ENCODE measurements at regions not wholly inside any gene's neighbourhood (a gene's known extent, or its start where the extent isn't known, plus 50 kb on each side); places are given as distances from the start of the nearest gene placed in this dataset.

DNA sequence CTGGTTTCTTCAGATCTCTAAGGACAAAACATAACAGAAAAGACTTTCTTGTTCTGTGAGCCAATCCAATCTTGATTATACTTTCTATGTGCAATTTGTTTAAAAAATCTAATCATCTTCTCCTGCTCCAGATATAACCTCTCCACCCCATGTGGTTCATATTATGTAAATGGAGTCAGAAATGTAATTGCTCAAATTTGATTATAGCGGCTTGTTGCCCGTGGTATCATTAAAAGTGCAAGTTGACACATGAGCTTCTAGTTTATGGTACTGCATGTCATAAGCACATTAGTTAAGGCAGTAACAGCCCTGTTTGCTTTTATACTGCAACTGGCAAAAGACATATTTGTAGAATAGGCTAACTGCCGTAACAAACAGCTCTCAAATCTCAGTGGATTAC, 715.1 kb upstream of the CDH7 start:
- no peak overlapping the region for H3K4me3 ChIP-seq

GRCh38 chr18:65025756-65026155, 725.1 kb upstream of the CDH7 start:
- no peak overlapping the region for H3K4me3 ChIP-seq
- H3K27ac ChIP-seq: no peak overlapping the region

More for the DNA sequence above, 715.1 kb upstream of the CDH7 start:
- no peak overlapping the region for H3K27ac ChIP-seq

DNA sequence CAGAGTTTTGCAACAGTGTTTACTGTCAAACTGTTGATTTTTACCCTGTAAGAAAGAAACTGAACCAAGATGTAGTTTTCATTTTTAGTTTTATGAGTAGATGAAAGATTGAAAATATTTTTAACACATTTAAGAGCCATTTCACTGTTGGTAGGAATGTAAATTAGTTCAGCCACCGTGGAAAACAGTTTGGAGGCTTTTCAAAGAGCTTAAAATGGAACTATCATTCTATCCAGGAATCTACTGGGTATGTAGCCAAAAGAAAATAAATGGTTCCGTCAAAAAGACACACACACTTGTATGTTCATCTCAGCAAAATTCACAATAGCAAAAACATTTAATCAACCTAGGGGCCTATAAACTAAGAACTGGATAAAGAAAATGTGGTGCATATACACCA, 729.8 kb upstream of the CDH7 start:
- H3K27ac ChIP-seq: no peak overlapping the region
- no peak overlapping the region for H3K4me3 ChIP-seq

DNA sequence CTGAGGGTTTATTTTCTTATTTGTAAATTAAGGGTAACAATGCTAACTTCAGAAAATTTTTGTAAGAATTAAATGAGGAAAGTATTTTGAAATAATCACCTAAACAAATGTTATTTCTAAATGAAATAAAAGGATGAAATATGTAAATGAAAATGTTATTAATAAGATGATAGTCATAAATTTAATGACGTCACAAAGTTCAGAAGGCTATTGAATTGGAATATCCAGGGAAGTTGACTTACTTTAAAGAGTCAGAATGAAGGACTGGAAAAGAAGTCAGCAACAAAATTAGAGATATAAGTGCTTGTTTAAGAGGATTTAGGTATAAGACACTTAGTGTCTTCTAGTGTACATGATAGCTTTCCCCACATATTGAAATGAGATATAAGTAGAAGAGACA, 732.6 kb upstream of the CDH7 start:
- H3K27ac ChIP-seq: no peak overlapping the region

DNA sequence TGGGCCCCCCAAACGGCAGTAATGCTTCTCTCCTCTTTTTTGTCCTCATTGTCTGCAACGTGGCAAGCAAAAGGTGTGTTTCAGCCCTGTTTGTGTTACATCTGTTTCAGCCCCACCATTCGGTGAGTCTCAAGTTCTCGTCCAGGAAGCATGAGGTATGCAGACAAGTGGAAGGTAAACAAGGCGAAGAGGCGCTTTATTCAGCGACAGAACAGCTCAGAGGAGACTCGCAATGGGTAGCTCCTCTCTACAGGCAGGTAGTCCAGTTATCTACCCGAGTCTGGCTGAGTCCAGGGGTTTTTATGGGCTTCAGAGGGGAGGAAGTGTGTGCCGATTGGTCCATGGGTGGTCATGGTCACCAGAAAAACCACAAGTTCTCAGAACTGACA, 733.4 kb upstream of the CDH7 start:
- no peak overlapping the region for H3K4me3 ChIP-seq
- H3K27ac ChIP-seq: no peak overlapping the region

More for the DNA sequence above, 732.6 kb upstream of the CDH7 start:
- H3K4me3 ChIP-seq: no peak overlapping the region

- Histone ChIP-seq H3K4me3 (no peak overlapping the region), H3K27ac (no peak overlapping the region)
Measured at GRCh38 chr18:65016631-65017371, 734.0 kb upstream of the CDH7 start.

- Histone ChIP-seq H3K4me3 (no peak overlapping the region), H3K27ac (no peak overlapping the region)
Measured at GRCh38 chr18:64994370-64994769, 756.4 kb upstream of the CDH7 start.

DNA sequence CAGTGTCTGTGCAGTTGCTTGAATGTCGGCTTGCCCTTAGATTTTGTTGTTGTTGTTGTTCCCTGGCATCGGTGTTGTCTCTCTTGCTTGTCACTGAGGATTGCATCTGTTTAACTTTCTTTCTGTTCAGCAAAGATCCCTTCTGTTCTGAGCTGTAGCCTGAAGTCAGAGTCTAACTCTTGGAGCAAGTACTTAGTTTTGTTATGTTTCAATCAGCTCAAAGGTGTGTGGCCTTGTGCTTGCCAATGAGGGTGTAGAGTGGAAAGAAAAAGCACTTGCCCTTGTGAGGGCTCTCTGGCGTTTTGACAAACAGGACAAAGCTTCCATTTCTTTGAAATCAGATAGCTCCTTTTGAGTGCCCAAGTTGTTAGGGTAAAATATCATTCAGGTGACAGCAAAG, 757.1 kb upstream of the CDH7 start:
- Histone ChIP-seq H3K27ac (no peak overlapping the region), H3K4me3 (no peak overlapping the region)

DNA sequence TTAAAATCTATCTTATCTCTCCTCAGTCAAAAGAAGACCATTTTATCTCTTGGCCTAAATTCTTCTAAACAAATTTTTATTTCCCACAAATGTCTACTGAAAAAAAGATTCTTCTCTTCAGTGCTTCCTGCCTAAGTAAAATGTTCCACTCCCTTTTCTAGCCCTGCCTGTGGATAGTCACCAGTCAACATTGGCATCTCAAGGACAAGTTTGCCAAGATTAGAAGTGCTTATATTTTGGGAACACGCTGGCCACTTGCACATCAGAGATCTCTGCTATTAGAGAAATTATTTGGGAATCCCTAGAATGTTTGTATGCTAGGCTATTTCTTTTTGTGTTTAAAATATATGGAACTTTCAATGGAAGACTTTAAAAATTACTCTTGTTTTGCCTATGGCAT, 758.2 kb upstream of the CDH7 start:
- Histone ChIP-seq H3K4me3 (no peak overlapping the region), H3K27ac (no peak overlapping the region)

- no peak overlapping the region for H3K27ac ChIP-seq
Measured at GRCh38 chr18:64991102-64991501, 759.7 kb upstream of the CDH7 start.

DNA sequence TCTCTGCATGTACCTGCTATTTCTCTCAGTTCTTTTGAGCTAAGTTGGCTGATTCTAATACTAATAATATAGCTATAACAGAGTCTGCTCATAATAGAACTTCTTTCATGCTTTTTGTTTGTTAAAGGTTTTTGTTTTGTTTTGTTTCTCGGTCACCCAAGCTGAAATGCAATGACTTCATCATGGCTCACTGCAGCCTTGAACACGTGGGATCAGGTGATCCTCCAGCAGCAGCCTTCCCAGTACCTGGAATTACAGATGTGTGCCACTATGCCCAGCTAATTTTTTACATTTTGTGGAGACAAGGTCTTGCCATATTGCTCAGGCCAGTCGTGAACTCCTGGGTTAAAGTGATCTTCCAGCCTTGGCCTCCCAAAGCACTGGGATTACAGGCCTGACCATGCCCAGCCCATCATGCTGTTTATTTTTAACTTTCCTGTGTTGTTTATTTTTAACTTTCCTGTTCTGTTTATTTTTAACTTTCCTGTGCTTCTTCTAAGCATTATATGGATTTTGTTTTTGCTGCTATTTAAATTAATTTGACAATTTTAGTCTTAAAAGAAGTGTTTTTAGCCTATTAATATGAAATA, 763.8 kb upstream of the CDH7 start:
- Histone ChIP-seq H3K4me3 (no peak overlapping the region), H3K27ac (no peak overlapping the region)

More at GRCh38 chr18:64991102-64991501, 759.7 kb upstream of the CDH7 start:
- no peak overlapping the region for H3K4me3 ChIP-seq

DNA sequence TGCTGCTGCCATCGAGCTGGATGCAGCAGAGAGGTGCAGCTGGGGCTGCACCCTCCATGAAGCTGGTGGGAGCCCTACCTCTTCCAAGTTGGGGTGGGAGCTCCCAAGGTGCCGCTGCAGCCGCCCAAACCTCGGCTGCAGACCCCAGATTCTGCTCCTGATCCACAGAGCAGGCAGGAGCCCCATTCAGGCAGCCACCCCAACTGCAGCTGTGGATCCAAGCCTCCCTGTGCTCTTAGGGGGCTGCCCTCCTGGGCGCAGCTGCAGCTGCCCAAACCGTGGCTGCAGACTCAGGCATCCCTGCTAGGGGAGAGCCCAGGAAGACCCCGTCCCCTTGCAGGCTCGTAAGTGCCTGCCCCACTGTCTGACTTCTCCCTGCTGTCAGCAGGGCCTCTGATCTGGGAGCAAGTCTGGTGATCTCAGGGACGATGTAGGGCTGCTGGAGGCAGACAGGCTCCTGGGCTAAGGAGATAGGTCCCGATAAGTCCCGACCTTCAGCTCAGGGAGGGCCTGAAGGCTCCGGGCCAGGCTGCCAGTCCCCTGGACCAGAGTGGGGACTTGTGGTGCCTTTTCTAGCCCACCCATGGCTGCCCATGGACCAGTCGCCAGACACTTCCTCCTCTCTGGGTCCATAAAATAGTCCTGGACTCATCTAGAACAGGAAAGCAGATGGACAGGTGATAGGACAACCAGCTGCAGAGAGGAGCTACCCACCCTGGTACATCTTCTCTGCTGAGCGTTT, 767.1 kb upstream of the CDH7 start:
- Histone ChIP-seq H3K27ac (no peak overlapping the region), H3K4me3 (no peak overlapping the region)

DNA sequence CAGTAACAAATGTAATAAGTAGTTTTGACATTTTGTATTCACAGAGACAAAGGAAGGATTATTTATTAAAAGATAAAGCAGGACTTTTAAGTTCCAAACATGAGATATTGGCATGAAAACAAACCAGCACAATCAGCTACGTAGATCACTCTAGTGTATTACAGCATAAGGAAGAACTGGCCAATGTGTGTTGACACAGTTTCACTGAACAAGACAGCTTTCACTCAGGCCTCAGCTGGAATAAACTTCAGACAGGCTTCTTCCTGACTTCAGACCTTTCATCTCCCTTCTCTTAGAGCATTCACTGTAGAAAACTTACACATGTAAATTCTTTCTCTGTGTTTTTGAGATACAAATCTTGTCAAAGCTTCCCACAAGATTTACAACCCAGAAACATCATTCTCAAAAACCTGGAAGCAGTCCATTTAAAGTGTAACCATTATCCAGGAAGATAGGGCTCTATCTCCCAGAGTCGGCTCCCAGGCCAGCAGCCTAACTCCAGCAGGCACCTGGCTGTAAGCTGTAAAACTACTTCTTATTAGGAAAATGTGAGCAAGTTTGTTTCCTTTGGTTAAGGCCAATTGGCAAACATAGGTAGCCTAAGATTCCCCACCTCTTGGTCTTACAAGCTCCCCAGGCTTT, 768.3 kb upstream of the CDH7 start:
- H3K4me3 ChIP-seq: no peak overlapping the region
- no peak overlapping the region for H3K27ac ChIP-seq

GRCh38 chr18:64981915-64982314, 768.9 kb upstream of the CDH7 start:
- Histone ChIP-seq H3K4me3 (no peak overlapping the region), H3K27ac (no peak overlapping the region)

- Histone ChIP-seq H3K27ac (no peak overlapping the region), H3K4me3 (no peak overlapping the region)
Measured at GRCh38 chr18:64979791-64980190, 771.0 kb upstream of the CDH7 start.

- Histone ChIP-seq H3K4me3 (no peak overlapping the region), H3K27ac (no peak overlapping the region)
Measured at GRCh38 chr18:64974391-64975125, 776.3 kb upstream of the CDH7 start.

- Histone ChIP-seq H3K27ac (no peak overlapping the region), H3K4me3 (no peak overlapping the region)
Measured at GRCh38 chr18:64972545-64972944, 778.3 kb upstream of the CDH7 start.

GRCh38 chr18:64966667-64967066, 784.1 kb upstream of the CDH7 start:
- no peak overlapping the region for H3K27ac ChIP-seq
- H3K4me3 ChIP-seq: no peak overlapping the region

- H3K4me3 ChIP-seq: no peak overlapping the region
- H3K27ac ChIP-seq: no peak overlapping the region
Measured at GRCh38 chr18:64956465-64956864, 794.3 kb upstream of the CDH7 start.

DNA sequence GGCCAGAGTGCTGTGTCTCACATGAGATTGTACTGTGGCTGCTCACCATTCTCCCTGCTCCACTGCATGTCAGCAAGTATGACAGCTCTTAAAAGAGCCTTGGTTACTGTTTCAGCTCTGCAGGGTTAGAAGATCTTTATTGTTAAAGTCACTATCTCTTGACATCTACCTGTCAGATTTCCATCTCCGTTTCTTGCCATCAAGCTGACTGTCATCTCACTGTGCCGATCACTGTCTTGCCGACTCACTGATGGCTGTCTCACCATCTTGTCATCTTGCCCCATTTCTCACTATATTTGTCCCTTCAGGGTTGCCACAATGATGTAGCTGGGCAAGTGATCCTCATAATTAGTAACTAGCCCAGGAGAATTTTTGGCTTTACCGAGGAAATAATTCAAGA, 800.9 kb upstream of the CDH7 start:
- no peak overlapping the region for H3K4me3 ChIP-seq
- no peak overlapping the region for H3K27ac ChIP-seq

Data from skin epidermis (tissue), 12 donors.